NK-92 treated with Interleukin-12 subunit alpha and Interleukin-12 subunit beta, amount 100 ng/mL, for 24 hours (cell line): ENCODE measurements at regions not wholly inside any gene's neighbourhood (a gene's known extent, or its start where the extent isn't known, plus 50 kb on each side); places are given as distances from the start of the nearest gene placed in this dataset.
"Not testable (repeated sequence)": the region's sequence is repeated elsewhere in the genome, so short reads cannot be mapped to it uniquely, and the experiment has no call there.

Experiments used
- DNase-seq: peaks from one replicate; lab custom pipeline; 2025; lab: John Stamatoyannopoulos, UW

GRCh38 chr16:17747081-17747756 lies 276.5 kb upstream of the XYLT1 start:
- no peak for DNase-seq

GRCh38 chr16:17744921-17745572 lies 274.3 kb upstream of the XYLT1 start:
- DNase-seq: no peak

GRCh38 chr16:17743578-17743977 lies 272.8 kb upstream of the XYLT1 start:
- DNase-seq: no peak

GRCh38 chr16:17743158-17743557 lies 272.4 kb upstream of the XYLT1 start:
- no peak for DNase-seq

- DNase-seq: not testable (repeated sequence)
Measured at GRCh38 chr16:17735099-17735498, 264.3 kb upstream of the XYLT1 start.

GRCh38 chr16:17729820-17730219 lies 259.1 kb upstream of the XYLT1 start:
- DNase-seq: no peak

GRCh38 chr16:17728196-17728595 lies 257.4 kb upstream of the XYLT1 start:
- no peak for DNase-seq

- no peak for DNase-seq
Measured at GRCh38 chr16:17724242-17724898, 253.6 kb upstream of the XYLT1 start.

- DNase-seq: no peak
Measured at GRCh38 chr16:17723531-17724134, 252.9 kb upstream of the XYLT1 start.

- no peak for DNase-seq
Measured at GRCh38 chr16:17718495-17718894, 247.7 kb upstream of the XYLT1 start.

GRCh38 chr16:17705847-17706246 lies 235.1 kb upstream of the XYLT1 start:
- DNase-seq: no peak

- DNase-seq: no peak
Measured at GRCh38 chr16:17696616-17697015, 225.9 kb upstream of the XYLT1 start.

GRCh38 chr16:17692484-17692883 lies 221.7 kb upstream of the XYLT1 start:
- DNase-seq: no peak

- DNase-seq: no peak
Measured at GRCh38 chr16:17691899-17692176, 221.1 kb upstream of the XYLT1 start.

GRCh38 chr16:17691106-17691898 lies 220.5 kb upstream of the XYLT1 start:
- no peak for DNase-seq

GRCh38 chr16:17685447-17685846 lies 214.7 kb upstream of the XYLT1 start:
- no peak for DNase-seq

- DNase-seq: no peak
Measured at GRCh38 chr16:17683281-17683680, 212.5 kb upstream of the XYLT1 start.

- DNase-seq: no peak
Measured at GRCh38 chr16:17676171-17676570, 205.4 kb upstream of the XYLT1 start.

GRCh38 chr16:17668386-17668785 lies 197.6 kb upstream of the XYLT1 start:
- no peak for DNase-seq

GRCh38 chr16:17666293-17666692 lies 195.5 kb upstream of the XYLT1 start:
- no peak for DNase-seq

- DNase-seq: no peak
Measured at GRCh38 chr16:17658881-17659280, 188.1 kb upstream of the XYLT1 start.

- DNase-seq: no peak
Measured at GRCh38 chr16:17657045-17657444, 186.3 kb upstream of the XYLT1 start.
